NCI-H2171 (cell line): ENCODE measurements at regions not wholly inside any gene's neighbourhood (a gene's known extent, or its start where the extent isn't known, plus 50 kb on each side); places are given as distances from the start of the nearest gene placed in this dataset.

Experiments
- DNase-seq: peaks from one replicate; lab custom pipeline; 2025; lab: John Stamatoyannopoulos, UW

GRCh38 chr1:34330061-34330460 lies 153.4 kb downstream of the C1orf94 start:
- DNase-seq: no peak

GRCh38 chr1:34331020-34331926 lies 154.6 kb downstream of the C1orf94 start:
- DNase-seq: no peak

GRCh38 chr1:34332996-34333395 lies 156.3 kb downstream of the C1orf94 start:
- no peak for DNase-seq

GRCh38 chr1:34338871-34339270 lies 162.2 kb downstream of the C1orf94 start:
- DNase-seq: no peak

- DNase-seq: no peak
These were observed 165.2 kb downstream of the C1orf94 start for GRCh38 chr1:34341896-34342295.

- no peak for DNase-seq
These were observed 165.6 kb downstream of the C1orf94 start for GRCh38 chr1:34342334-34342733.

- DNase-seq: no peak
These were observed 169.4 kb downstream of the C1orf94 start for GRCh38 chr1:34346128-34346527.

GRCh38 chr1:34353409-34353808 lies 176.7 kb downstream of the C1orf94 start:
- DNase-seq: no peak

- no peak for DNase-seq
These were observed 177.7 kb downstream of the C1orf94 start for GRCh38 chr1:34354367-34354766.

GRCh38 chr1:34356853-34357252 lies 180.1 kb downstream of the C1orf94 start:
- DNase-seq: no peak

- no peak for DNase-seq
These were observed 181.9 kb downstream of the C1orf94 start for GRCh38 chr1:34358636-34359035.

GRCh38 chr1:34359411-34359810 lies 182.7 kb downstream of the C1orf94 start:
- DNase-seq: no peak

GRCh38 chr1:34360574-34360973 lies 183.9 kb downstream of the C1orf94 start:
- DNase-seq: no peak

- no peak for DNase-seq
These were observed 184.4 kb downstream of the C1orf94 start for GRCh38 chr1:34361121-34361520.

- DNase-seq: no peak
These were observed 185.2 kb downstream of the C1orf94 start for GRCh38 chr1:34361781-34362357.

GRCh38 chr1:34362949-34363348 lies 186.2 kb downstream of the C1orf94 start:
- DNase-seq: no peak

GRCh38 chr1:34363447-34363846 lies 186.7 kb downstream of the C1orf94 start:
- no peak for DNase-seq

- DNase-seq: no peak
These were observed 187.2 kb downstream of the C1orf94 start for GRCh38 chr1:34363915-34364314.

GRCh38 chr1:34364376-34364775 lies 187.7 kb downstream of the C1orf94 start:
- no peak for DNase-seq

- no peak for DNase-seq
These were observed 188.6 kb downstream of the C1orf94 start for GRCh38 chr1:34365295-34365694.

- DNase-seq: no peak
These were observed 190.3 kb downstream of the C1orf94 start for GRCh38 chr1:34366875-34367624.

GRCh38 chr1:34367954-34368353 lies 191.2 kb downstream of the C1orf94 start:
- no peak for DNase-seq
